Activated effector memory CD4-positive, alpha-beta T cell treated with Interleukin-2 at 50 U/mL for 16 hours (primary cell): ENCODE measurements at regions not wholly inside any gene's neighbourhood (a gene's known extent, or its start where the extent isn't known, plus 50 kb on each side); places are given as distances from the start of the nearest gene placed in this dataset.
"Not testable (repeated sequence)": the region's sequence is repeated elsewhere in the genome, so short reads cannot be mapped to it uniquely, and the experiment has no call there.

Experiments used
- DNase-seq: peaks from one replicate; pipeline ENCODE4 v3.0.0-alpha.2; 2020

DNA sequence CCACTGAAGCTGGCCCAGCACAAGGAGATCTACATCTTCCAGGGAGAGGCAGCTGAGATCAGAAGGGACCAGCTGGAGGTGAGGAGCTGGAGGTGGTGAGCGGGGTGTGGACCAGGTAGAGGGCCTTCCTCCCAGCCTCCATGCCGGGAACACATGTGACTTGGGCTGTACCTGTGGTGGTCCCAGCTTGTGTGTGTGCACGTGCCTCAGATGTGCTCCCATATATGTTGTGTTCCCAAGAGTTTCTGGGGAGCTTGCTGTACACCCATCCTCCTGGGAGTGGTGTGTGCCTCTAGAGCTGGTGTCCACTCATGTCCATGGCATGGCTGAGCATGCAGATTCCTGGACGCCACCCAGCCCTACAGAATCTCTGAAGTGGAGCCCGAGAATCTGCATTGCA lies 183.7 kb upstream of the AKAP13 start:
- DNase-seq, result not testable (repeated sequence)

DNA sequence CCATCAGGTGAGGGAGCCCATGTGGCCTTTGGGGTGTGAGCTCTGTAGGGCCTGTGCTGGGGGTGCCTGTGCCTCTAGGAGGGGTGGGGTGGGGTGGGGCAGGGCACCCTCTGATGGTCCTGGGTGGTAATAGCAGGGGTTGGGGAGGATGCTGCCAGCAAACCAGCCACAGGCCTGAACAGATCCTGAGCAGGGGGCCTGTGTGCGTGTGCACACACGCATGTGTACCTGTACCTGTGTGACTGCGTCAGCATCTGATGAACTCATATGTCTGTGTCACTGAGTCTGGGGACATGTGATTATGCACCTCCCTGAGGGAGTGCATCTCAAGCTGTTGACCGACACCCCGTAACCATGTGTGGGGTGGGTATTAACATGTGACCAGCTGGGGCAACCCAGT lies 182.8 kb upstream of the AKAP13 start:
- DNase-seq, result not testable (repeated sequence)

DNA sequence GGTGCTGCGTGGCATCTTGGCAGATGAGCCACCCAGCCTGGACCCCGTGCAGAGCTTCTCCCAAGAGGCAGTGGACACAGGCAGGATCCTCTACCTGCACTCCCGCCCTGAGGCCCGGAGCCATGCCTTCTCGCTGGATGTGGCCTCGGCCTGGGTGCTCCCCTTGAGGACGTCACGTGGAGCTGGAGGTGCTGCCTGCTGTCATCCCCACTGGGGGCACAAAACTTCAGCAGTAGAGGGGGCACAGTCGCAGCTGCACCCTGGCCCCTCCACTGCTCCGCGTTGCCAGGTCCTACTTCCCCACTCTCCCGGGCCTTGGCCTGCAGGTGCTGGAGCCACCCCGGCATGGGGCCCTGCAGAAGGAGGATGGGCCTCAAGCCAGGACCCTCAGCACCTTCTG lies 182.0 kb upstream of the AKAP13 start:
- DNase-seq, result not testable (repeated sequence)

DNA sequence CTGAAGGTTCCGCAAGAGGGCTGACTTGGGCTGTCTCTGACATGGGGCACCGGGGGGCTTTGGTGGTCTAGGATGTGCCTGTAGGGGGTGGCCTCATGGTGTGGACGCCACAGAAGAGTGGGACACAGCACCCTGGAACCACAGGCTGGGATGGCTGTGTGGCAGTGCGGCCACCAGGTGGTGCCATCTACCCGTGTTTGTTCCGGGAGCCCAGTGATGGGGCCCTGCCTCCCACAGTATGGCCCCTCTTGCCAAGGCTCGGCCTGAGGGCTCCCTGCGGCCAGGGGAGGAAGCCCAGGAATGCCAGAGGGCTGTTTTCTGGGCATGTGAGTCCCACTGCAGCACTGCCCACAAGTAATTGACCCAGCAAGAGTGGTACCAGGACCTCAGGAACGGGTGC lies 180.2 kb upstream of the AKAP13 start:
- DNase-seq, result not testable (repeated sequence)

DNA sequence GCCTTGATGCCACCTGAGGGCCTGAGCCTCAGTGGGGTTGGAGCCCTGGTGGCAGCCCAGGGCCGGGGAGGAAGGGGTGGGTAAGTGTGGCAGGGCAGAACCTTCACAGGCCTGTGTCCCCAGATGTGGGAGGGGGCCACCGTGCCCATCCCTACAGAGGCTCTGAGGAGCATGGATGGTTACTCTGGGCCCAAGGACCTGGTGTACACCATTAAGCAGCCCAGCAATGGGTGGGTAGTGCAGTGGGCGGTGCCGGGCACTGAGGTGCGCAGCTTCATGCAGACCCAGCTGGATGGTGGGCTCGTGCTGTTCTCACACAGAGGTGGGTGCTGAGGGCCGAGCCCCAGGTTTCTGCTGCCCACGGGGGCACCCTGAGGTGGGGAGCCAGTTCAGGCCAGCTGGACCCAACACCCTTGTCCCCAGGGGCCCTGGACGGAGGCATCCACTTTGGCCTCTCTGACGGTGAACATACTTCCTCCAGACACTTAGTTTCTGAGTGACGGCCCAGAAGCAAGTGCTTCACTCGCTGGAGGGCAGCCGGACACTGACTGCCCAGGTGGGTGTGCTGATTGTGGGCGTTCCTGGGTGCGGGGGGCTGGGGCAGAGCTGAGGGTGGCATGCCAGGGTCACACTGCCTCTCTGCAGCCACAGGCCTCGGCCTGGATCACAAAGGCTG lies 179.1 kb upstream of the AKAP13 start:
- DNase-seq, result not testable (repeated sequence)

DNA sequence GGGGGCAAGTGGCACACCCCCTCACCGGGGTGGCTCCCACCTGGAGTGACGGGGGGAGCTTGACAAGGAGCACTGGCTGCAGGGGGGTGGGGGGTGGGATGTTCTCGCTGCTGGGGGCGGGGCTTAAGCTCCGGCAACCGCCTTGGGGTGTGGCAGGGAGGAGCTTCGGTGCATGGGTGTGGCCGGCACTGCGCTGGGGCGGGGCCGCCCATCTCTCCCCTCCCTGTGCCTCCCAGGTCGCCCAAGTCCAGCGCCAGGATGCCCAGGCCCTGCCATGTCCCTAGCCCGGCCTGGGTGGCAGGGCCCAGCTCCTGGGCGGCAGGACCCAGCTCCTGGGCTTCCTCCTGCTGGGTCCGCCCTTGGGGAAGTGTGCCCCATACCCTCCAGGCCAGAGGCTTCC lies 175.9 kb upstream of the AKAP13 start:
- DNase-seq, result not testable (repeated sequence)

DNA sequence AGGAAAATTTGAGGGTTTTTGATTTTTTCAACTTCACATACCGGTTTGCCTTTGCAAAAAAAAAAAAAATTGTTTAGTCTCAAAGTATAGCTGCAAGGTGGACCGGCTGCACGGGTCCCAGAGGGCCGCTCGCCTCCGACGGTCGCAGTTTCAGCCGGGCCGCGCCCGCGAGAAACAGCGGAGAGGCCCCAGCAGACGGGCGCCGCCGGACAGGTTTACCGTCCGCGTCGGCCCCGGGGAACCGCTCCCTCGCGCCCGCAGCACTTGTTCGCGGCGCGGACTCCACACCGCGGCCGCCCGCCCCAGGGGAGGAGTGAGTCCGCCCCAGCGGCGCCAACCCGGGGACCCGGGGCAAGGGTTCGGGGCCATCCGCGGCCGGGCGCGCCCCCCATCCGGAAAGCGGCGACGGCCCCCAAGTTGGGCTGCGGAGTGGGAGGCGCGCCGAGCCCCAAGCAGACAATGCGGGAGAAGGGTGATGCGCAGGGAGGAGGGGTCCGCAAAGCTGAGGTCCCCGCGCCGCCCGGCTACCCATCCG lies 146.5 kb upstream of the AKAP13 start:
- not testable (repeated sequence) for DNase-seq

DNA sequence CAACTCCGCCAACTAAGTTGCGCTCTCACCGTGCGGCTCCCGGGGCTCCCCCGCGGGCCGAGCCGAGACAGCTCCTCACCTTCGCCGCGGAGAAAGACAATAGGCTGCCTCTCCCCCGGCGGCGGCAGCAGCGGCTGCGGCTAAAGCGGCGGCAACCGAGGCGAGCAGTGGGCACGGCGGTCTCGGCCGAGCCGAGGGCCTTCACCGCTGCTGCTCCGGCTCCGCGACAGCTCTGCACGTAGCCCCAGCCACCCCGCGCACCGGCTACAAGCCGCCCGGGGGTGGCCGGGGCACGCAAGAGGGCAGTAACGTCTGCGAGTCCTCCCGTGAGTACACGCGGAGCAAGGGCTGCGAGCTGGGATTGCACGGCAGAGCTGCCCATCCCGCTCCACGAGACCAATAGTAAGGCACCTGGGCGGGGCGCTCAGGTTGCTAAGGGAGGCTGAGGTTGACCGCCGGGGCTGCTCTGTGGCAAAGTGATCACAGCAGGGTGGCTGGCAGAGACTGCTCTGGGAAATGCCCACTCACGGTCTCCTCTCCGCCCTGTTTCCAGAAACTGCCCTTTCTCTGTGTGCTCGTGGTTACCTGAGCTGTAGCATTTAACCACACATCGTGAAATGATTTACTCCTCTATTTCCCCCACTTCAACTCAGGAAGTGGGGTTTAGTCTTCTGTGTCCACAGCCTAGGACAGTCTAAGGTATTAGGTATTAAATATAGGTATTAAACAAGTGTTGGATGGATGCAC lies 145.8 kb upstream of the AKAP13 start:
- not testable (repeated sequence) for DNase-seq

DNA sequence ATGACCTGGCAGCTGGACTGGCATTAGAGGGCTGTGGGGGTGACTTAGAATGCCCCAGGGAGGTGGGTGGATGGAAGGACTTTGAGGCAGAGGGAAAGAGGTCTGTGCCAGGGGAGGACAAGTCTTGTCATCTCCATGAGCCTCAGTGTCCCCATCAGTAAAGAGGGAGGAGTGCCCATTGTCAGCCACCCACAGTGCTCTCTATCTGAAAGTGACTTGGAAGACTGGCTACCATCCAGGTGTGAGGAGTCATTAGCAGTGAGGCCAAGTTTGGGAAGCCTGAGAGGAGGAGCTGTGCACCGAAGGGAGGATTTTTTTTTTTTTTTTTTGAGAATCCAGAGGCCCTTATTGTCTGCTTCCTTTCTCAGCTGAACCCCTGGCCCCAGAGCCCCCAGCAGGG lies 136.3 kb upstream of the AKAP13 start:
- not testable (repeated sequence) for DNase-seq

DNA sequence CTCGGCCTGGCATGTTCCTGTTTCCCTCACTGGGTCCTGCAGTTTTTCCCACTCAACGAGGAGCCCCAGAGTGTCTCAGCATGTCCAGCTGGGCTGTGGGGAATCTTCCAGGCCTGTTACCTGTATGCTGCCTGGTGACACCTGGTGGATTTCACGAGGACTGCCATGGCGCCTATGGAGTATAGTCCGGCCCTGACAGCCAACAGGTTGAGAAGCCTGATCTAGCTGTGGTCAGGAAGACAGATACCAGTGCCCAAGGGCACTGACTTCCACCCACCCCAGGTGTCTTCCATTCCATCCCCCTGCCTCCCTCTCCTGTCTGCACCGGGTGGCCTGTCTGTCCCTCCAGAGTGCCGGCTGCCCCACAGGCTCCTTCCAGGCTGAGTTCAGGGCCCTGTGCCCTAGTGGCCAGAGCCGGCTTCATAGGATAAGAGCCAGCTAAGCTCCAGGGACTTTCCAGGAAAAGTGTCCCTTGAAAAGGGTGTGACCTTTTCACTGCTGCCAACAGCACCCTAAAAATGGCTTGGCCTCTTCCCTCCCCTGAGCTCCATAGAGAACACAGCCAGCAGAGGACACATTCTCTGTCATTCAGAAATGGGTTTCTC lies 129.4 kb upstream of the AKAP13 start:
- not testable (repeated sequence) for DNase-seq

DNA sequence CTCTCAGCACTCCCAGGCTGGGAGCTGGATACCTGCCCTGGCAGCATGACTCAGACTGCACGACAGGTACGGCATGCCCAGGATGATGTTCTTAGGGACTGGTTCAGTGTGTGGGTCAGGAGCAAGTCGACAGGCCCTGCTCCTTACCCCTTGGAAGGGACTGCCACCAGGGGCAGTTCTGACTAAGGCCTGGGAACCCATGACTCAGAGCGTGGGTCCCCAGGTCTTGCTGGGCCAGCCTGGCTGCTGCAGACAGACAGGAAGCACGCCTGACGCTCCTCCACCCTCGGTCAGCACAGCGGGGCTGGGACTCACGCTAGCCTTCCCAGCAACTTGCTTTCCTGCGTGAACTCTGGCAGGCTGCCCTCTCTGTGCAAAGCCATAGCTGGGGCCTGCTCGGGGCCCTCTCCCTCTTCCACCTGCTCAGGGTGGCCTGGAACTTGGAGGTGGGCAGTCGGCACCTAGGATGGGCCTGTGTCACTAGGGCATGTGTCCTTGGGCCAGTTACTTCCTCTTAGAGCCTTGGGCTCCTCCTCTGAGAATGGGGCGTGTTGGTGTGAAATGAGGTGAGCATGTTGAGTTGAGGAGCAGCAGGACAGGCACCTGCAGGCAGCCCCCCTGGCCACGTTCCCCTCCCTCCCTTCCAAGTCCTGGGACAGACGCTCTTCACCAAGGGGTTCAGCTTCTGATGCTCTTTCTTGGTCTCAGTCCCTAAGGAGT lies 127.0 kb upstream of the AKAP13 start:
- DNase-seq, result not testable (repeated sequence)

DNA sequence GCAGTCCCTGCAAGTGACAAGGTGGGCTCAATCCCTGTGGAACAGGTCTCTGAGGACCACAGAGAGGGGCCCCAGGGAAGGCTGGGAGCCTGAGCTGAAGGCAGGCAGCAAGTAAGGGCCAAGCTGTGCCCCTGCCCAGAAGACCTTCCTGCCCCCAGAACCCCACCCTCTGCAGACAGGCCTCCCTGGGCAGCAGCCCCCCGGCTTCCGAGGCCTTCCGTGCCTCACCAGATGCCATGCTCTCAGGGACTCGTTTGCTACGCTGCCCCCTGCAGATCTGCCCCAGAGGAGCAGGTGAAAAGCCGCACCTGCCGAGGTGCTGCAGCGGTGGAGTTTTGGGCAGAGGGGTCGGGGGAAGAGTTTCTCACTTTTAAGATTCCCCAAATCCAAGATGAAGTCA lies 125.4 kb upstream of the AKAP13 start:
- not testable (repeated sequence) for DNase-seq

DNA sequence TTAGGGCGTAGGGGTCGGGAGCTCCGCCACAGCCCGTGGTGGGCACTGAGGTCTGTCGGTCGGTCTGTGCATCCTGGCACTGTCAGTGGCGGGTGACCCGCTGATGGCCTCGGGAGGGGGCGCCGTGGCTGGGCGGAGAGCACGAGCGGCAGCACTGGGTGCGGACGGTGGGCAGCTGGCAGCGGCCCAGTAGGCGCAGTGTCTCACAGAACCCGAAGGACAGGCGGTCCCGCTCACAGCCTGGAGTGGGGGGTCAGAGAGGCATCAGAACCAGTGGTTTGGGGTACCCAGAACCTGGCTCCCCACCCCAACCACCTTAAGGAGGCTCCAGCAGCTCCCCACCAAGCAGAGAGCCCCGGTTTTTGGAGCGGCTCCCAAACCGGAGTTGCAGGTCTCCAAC lies 124.9 kb upstream of the AKAP13 start:
- DNase-seq, result not testable (repeated sequence)

DNA sequence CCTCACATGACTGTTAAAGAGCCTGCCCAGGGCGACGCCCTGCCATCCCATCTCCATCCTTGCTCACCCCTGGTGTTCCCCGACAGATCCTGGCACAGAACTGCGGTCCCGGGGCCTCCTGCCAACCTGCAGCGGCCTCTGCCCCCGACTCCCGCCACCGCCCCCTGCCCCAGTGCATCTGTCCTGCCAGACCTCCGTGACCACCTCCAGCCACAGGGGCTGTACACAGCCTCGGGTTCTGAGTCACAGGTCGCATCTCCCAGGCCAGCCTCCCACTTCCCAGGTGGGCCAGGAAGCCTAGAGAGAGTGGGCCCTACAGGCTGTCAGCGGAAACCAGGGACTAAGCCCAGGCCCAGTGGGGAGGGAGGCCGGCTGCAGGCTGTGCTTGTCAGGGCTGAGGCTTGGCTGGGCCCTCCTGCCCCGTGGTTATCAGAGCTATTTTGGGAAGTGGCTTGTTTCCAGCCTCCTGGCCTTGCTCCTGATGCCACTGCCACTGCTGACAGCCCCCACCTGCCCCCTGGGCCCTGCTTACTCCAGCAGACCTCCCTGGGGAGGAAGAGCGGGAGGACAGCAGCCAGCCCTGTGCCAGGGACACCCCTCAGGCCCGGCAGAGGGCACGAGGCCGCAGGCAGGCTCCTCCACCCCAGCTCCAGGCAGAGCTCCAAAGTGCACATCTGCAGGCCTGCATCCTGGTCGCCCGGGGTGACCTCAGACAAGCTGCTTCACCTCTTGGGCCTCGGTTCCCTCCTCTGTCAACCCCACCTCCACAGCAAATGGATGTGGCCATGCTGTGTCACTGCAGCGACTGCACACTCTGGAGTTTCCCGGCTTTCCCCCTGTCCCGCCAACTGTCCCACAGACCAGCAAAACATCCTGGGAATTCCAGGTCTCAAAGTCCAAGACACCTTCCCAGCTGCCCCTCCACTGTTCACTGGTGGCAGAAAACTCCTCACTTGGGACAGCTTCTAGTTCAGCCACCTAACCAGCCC lies 124.1 kb upstream of the AKAP13 start:
- not testable (repeated sequence) for DNase-seq

DNA sequence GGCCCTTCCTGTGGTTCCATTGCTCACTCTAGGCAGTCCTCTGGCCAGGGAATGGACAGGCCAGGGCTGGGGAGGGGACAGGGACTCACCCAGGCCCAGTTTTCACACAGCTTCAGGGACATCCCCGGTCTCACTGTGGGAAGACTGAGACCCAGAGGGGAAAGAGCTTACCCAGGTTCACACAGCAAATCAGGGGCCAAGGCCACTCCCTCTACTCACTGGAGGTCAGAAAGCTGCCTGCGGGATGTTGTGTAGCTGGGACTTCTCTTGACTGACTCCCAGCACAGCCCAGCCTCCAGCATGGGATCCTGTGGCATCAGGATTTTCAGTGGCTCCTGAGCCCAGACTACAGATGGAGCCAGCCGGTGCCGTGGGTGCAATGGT lies 122.3 kb upstream of the AKAP13 start:
- not testable (repeated sequence) for DNase-seq

DNA sequence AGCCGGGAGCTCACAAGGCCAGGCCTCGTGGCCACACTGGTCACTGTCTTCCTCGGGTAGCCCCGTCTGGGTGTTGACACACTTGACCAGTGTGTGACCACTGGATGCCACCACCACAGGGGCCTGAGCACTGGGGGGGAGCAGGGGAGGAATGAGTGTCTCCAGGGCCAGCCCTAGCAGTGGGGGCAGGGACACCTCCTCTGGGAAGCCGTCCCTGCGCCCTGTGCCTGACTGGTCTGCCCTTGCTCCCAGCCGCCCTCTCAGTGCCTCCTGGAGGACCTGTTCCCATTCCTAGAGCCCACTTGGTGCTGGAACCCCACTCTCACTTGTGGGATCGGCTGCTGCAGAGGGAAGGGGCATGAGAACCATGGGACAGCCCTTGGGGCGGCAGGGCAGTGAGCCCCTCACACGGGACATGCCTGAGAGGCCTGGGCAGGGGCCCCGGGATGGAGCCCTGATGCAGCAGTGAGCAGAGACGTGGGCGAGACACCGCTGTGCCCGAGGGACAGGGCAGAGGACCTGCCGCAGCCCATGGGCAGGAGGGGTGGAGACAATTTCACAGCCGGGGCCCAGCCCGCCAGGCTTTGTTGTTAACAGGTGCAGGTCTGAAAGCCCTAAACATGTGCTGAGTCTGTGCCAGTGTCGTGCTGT lies 121.7 kb upstream of the AKAP13 start:
- DNase-seq, result not testable (repeated sequence)

DNA sequence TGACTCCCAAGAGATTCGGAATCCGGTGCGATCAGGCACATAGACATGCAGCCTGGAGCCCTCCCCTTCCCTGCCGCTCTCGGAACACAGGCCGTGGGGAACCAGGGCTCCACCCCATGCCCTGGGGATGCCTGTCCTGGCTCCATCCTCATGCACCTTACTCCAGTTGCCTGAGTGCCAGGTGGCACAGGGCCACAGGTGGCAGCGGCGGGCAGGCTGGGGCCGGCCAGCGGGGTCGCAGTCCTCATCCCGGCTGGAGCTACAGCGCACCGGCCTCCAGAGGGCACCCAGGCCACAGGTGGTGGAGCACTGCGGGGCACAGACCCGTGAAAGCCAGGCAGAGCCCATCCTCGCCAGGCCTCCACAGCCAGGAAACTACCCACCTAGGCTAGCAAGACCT lies 119.9 kb upstream of the AKAP13 start:
- DNase-seq, result not testable (repeated sequence)

DNA sequence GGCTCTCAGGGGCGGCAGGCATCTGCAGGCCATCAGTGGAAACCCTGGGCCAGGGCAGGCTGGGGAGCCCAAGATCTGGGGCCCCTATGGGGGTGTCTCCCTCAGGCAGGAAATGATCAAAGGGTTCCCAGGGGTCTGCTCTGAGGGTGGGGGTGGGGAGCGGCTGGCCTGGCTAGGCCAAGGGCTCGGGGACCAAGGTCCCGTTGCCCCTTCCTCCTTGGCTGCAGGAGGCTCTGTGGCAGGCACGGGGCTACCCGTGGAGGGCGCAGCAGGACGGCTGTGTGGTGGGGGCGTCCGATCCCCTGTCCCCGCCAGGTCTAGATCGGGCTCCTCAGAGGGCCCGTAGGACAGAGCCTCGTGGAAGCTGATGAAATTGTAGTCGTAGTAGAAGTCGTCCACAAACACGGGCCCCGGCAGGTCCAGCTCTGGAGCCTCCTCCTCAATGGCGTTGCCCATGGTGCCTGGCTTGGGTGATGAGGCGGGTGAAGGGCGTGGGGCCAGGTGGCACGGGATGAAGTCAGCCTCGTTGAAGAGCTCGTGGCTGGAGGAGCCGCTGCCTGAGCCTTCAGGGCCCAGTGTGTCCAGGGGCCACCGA lies 117.8 kb upstream of the AKAP13 start:
- DNase-seq, result not testable (repeated sequence)

DNA sequence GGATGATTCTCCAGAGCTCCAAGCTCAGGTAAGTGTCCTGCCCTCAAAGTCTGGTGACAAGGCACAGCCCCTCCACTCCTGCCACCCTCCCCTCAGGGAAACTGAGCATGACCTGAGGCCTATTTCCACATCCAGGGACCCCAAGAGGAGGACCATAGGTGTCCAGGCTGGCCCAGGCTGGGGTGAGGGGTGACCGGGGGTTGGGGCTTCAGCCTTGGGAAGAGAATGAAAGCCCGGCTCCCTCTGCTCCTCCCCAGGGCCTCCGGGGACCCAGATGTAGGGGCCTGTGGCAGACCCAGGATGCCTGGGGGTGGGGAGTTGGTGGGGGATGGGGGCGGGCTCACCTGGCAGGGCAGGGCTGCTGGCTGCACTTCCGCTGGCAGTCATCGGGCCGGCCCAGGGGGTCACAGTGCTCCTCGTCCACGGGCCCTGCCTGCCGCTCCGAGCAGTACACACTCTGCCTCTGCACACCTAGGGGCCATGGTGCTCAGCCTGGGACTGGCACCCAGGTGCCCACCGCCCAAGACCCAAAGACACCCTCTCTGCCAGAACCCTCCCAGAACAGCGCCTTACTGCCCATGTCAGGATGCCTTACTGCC lies 116.5 kb upstream of the AKAP13 start:
- DNase-seq, result not testable (repeated sequence)

DNA sequence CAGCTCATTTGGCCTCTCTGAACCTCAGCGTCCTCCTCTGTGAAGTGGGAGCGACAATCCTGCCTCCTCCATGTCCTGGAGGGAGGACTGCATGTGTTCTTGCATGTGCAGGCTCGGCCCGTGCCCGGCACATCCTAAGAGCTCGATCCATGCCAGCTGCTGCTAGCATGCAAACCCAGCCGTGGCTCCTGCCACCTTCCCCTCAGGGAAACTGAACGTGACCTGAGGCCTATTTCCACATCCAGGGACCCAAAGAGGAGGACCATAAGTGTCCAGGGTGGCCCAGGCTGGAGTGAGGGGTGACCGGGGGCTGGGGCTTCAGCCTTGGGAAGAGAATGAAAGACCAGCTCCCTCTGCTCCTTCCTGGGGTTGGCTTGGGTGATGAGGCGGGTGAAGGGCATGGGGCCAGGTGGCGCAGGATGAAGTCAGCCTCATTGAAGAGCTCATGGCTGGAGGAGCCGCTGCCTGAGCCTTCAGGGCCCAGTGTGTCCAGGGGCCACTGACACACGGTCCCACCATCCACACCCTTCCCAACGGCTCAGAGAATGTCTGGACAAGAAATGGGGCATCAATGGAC lies 115.7 kb upstream of the AKAP13 start:
- not testable (repeated sequence) for DNase-seq
